Cerebellar cortex (tissue), 1 donor: ENCODE measurements at regions not wholly inside any gene's neighbourhood (a gene's known extent, or its start where the extent isn't known, plus 50 kb on each side); places are given as distances from the start of the nearest gene placed in this dataset.

Source experiments
- DNase-seq: peaks from one replicate; pipeline ENCODE4 v3.0.0-alpha.2; 2015; ENCODE audit warnings: low spot score

DNA sequence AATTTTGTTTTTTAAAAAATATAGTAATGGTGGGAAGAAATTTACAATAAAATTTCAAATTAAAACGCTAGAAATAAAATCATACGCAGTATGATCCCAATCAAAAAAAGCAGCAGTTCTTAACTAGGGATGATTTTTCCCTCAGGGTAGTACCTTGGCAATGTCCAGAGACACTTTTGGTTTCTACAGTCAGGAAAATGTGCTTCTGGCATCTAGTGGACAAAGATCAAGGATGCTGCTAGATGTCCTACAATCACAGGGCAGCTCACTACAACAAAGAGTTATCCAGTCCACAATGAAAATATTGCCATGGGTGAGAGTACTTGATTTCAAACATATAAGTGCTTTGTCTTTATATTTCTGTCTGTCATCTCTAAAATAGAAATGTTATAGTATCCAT lies 400.2 kb upstream of the SGCD start:
- DNase-seq = no peak

DNA sequence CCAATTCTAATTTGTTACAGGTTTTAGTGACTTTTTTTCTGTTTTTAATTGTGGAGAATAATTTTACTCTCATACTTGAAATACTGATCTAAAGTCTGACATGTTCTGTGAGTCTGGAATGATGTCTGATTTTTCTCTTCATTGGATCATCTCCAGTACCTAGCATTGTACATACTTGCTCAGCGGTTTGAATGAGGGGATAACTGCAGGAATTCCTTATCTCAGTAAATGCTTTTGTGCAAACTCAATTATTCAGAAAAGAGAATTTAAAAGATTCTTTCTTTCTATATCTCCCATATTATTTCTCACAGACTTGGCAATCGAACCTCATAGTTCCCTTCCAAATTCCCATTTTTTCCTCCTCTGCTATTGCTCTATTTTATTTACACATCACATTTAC lies 397.9 kb upstream of the SGCD start:
- no peak for DNase-seq

DNA sequence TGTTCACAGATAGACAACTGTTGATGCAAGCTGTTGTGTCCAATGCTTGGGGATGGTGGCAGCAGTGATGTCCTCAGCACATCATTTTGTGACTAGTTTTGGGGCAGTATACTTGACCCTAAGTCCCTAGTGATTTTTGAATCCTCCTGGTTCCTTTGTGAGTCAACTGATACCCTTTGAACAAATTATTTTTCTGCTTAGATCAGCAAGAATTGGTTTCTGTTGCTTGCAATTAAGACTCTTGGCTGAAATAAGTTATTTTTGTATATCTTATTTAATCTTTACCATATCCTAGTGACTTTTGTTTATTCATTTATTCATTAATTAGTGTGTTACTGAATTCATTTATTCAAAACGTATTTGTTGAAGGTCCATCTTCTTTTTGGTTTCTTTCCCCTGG lies 392.0 kb upstream of the SGCD start:
- no peak for DNase-seq

DNA sequence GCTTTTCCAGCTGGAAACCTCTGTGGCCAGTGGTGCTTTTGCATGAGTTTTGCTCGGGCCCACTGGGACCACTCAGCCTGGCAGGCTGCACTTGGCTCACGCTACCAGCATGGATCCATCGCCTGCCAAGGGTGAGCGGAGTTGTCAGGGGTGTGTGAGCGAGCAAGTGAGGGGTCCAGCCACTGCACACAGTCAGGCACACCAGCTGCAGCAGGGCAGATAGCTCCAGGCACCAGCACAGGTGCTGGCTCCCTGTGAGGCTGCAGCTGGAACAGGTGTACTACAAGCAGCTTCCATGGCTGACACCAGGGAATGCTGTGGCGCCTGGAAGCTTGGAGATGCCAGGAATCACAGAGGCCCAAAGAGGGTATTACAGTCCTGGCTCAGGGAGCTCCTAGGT lies 391.2 kb upstream of the SGCD start:
- DNase-seq = no peak

DNA sequence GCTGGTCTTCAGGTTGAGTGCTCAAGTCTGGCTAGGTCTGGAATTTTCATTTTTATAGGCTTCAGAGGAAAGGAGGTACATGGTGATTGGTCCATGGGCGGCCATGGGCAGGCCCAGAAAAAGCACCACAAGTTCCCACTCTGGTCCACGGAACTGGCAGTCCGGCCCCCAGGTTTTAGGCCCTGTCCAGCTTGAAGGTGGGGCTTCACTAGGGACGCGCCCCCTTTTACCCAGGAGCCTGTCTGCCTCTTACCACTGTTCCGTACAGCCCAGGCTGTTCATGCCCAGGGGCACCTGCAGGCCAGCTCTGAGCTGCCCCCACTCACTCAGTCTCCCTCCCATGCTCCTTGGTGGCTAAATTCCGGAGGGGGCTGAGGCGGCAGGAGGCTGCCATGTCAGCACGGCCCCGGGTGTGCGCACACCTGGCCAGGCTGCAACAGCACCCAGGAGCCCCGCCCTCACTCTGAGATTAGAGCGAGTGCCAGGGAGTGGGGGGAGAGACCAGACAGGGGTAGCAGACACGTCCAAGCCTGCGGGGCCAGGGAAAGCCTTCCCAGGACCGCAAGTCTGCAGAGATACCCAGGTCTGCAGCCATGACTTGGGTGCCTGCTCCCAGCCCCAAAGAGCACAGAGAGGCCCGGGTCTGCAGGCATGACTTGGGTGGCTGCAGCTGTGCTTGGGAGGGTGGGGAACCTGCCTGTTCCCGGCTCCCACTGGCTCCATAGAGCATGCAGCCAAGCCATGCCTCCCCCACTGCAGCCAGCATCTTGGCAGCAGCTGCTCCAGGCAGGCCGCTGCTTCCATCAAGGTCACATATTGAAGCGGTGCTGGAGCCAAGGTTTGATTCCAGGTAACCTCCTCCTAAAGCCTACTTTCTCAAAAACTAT lies 390.2 kb upstream of the SGCD start:
- no peak for DNase-seq

DNA sequence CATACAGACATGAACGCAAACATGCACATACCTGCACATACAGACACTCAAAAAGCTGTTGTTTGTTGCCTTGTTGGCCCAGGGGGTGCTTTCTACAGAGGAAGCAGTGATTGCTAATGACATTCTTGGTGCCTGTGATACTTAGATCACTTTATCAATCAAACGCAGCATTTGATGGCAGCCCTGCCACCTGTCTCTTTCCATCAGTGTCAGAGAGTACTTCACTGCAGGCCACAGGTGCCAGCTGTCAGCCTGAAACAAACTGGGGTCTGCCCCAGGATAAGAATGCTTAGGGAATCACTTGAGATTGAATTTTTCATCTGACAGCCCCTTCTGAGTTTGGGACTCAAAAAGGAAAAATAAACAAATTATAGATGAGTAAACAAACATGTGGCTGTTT lies 388.9 kb upstream of the SGCD start:
- DNase-seq = no peak

DNA sequence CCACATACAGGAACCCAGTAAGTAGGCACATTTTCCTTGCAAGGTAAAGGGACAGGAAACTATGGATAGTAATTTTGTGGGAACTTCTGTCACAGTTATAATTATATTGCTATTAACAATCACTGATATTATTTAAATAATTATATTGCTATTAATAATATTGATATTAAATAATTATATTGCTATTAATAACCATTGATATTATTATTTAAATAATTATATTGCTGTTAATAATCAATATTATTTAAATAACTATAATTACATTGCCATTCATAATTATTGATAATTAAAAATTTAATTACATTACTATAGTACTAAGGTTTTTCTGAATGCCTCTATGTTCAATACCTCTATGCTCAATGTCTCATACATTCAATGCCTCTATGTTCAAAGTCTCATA lies 385.6 kb upstream of the SGCD start:
- no peak for DNase-seq

DNA sequence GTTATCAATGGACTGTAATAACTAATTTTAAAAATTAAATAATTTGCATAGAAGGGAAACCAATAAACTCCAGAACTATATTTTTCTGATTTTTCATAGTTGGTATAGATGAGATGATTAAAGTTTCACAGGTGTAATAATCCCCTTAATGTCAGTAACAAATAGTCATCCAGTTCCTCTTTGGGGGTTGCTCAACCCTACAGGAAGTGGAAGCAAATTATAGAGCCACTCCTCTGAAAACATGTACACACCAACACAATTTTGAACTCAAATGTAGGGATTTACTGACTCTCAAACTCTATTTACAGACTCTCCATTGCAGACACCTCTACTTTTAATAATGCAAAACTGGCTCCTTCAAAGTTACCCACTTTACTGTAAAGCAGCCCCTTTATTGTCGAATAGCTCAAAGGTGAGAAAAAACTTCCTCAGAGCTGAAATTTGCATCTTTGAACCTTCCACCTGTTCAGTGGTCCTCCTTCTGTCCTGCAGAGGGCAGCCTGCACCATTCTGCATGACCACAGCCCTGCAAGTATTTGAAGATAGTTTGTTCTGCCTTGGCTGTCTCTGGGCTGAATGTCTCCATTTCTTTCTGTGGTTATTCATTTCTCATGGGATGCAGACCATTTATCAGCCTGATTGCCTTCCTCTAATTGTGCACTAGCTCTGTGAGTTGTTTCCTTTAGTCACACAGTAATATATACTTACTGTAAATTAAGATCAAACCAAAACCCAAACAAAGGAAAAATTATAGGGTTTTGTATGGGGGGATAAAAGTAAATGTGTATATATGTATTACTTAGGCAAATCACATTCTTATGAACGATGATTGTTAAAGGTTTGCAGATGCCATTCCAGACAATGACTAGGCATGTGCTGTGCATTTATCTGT lies 383.2 kb upstream of the SGCD start:
- DNase-seq = peak; percentile 39

DNA sequence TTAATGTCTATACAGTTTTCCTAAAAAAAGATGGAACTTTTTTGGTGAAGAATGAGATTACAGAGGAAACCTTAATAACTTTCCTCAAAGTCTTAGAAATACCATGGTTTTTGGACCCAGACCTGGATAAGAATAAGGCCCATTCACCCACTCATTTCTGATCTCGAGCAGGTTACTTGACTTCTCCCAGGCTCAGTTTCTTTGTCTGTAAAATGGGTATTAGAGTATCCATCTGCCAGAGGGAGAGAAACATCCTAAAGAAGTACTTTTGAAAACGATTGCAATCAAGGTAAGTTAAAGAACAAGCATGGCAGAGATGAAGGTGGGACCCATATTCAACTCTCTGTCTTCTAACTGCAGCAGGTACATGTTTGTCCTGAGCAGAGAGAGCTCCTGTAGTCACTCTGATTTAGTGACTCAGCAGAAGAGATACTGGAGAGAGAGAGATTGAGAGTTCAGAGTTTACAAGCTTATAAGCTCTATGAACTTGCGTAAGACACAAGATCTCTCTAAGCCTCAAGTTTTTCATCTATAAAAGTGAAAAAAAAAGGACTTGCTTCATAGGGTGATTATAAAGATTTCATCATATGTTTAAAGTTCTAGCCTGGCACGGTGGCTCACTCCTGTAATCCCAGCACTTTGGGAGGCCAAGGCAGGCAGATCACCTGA lies 379.4 kb upstream of the SGCD start:
- DNase-seq = no peak

DNA sequence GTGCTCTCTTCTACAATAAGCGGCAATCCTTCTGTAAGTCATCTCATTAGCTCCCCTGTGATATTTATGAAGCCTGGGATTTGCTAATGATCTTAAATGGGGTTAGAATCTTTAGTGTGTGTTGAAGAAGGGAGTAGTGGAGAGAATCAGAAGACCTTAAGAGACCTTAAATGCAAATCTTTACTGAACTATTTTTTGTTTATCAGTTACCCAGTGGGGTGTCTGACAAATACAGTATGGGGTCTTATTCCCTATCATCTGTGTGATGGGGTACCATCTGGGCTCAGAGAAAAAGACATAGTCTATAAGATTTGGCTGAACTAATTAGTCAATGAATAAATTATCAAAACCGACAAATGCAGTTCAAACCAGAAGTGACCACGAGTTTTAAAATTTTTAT lies 378.4 kb upstream of the SGCD start:
- DNase-seq = no peak

DNA sequence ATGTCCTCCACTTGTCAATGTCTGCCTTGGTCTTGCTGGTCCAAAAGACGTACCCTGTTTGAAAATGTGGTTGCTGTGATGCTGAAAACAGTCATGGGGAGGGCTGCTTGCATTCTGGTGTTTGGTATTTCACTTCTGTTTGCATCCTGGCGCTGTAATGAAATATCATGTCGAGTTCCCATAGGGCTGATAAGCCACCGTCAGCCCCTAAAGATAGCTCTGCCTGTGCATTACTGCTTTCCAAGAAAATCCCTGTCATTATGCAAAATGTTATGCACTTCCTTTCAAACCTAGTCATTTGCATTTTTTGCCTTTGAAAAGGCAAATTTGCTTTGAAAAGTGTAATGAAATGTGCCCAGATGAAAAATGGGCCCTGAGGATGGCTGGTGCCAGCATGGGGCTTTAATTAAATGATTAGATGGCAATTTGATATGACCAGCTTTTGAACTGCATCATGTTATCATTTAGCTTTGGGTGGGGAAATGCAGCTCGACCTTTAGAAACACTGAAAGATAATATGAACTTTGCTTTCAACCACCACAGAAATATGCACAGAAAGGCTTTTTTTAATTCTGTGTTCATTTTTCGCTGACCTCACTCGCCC lies 374.4 kb upstream of the SGCD start:
- DNase-seq = no peak

DNA sequence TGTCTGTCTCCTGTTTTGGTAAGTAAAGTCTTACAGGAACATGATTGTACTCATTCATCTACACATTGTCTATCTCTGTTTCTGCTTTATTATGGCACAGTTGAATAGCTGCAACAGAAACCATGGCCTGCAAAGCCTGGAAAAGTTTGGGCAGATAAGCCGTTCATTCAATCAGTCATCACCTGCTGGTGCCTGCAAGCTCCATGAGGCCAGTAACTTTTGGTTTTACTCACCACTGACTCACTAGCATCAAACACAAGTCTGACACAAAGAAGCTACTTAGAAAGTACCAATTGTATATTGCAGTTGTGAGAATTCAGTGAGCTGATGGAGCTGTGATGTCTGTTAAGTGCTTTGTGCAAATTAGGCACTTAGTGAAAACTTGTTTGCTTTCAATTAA lies 373.6 kb upstream of the SGCD start:
- DNase-seq = no peak

DNA sequence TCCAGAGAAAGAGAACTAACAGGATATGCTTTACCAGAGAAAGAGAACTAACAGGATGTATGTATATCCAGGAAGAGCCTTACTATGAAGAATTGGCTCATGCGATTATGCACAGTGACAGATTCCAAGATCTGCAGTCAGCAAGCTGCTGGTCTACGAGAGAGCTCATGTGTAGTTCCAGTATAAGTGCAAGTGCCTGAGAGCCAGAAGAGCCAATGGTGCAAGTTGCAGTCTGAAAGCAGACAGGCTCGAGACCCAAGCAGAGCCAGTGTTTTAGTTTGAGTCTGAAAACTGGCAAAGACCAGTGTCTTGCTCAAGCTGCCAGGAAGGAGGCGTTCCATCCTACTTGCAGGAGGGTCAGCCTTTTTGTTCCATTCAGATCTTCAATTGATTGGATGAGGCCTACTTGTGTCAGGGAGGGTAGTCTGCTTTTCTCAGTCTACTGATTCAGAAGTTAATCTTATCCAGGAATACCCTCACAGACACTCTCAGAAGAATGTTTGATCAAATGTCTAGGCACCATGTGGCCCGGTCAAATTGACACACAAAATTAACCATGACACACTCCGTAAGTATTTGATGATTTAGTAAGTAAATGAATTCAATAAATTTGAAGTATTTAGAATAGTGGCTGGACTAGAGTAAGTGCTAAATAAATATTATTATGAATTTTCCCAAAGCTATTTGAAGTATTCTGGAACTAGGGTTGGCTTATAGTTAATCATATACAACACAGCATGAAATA lies 372.1 kb upstream of the SGCD start:
- no peak for DNase-seq

DNA sequence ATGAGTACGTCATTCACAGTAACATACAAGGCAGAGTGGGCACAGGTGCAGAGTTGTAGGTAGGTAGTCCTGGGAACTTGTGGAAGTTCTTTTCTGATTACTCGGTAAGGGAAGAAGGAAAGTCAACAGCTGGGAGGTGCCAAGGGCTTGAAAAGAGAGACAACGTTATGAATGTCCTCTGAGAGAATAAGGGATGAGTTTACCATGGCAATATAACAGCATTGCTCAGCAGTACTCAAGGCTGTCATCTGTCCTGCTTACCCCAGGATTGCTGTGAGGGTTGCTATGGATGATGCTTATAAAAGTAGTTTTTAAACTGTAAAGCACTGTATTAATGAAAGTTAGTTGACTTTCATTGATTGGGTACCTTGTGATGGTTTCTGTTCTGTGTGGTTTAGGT lies 369.1 kb upstream of the SGCD start:
- no peak for DNase-seq

DNA sequence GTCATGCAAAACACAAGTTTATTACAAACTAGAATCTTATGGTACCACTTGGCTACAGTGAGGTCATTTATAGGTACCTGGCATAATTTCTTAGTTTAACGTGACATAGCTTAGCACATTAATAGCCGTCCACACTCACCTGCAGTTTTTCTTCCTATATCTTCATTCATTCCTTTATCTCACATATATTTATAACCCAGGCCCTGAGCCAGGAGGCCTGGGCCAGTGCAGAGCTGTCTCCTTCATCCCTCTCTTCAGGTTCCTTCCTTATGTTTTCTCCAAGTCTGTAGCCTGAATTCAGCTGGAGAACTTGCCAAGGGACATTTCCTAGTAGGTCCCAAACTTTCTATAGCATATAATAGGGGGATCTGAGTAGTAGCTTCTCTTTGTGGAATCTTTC lies 367.9 kb upstream of the SGCD start:
- no peak for DNase-seq

DNA sequence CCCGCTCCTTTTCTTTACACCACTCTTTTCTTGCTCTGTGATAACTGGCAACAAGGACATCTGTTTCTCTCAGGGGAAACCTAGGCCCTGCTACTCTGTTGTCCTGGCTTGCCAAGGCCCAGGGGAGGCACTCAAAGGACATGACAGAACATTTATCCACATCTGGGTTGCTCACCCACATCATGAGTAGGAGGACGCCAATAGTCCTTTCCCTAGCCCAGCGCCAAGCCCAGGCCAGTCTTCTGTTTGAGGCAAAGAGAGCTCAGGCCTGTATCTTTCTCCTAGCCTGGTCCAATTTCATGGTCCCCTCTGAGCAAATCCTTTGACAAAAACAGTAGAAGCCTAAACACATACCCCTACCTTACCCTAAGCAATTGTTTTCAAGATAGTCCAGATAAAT lies 366.8 kb upstream of the SGCD start:
- DNase-seq = no peak

DNA sequence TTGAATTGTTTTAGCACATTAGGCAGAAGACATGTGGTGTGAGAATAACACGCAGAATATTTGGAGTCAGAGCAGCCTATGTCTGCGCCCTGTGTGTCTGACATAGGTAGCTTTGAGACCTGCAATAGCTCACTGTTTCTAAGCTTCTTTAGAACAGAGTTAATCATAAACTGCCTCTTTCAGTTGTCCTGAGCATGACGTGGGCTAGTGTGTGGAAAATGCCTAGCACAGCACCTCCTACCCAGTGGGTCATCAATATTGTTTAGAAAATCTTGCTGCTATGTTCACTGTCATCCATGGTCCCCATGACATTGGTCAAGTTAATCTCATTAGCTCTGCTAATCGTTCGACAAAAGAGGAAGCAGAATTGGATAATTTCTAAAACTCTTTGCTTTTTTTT lies 357.4 kb upstream of the SGCD start:
- DNase-seq = no peak

DNA sequence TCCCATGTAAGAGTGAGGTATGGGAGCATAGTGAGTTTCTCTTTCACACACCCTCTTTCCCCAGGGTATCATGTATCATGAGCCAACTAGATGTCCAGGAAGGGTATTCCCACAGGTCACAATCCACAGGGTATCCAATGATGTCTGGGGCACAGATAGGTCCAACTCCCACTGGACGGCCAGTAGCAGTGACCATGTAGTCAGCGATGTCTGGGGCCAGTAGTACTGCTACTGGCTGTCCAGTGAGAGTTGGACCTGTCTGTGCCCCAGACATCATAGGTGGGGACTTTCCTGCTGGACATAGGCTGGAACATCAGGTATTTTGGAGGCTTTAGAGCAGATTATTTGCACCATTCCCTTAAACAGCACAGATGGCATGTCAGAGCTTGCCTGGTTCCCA lies 352.6 kb upstream of the SGCD start:
- no peak for DNase-seq

DNA sequence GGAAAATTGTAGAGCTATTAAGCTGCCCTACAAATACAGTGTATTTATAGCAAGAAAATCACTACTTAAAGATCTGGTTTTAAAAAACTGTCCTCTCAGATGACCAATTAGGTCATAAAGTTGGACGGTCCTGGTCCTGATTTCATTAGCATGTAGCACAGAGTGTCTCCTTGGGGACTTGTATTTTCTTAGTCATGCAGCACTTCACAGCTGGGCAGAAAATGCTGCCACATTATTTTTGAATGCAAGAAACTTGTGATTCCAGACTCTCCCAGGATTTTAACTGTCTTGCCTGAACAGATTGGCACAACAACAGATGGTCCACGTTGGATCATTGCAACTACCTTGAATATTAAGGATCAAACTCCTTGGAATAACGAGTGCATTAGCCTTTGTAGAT lies 348.1 kb upstream of the SGCD start:
- no peak for DNase-seq

DNA sequence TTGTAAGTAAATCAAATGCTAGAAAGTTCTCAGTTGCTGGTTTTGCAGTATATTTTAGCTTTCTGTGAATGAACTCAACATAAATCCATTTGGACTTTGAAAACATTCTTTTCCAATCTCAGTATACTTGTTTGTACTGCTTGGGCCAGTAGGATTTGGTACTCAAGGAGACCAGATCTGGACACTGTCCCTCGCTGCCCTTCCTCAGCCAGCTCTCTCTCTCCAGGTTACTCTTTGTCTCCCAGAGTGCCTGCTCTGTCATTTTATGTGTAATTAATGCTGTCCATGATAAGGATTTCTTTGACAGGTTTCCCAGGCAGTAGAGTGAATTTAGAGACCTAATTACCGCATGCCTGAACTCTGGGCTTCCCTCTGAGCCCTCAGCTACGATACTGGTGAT lies 344.6 kb upstream of the SGCD start:
- no peak for DNase-seq

DNA sequence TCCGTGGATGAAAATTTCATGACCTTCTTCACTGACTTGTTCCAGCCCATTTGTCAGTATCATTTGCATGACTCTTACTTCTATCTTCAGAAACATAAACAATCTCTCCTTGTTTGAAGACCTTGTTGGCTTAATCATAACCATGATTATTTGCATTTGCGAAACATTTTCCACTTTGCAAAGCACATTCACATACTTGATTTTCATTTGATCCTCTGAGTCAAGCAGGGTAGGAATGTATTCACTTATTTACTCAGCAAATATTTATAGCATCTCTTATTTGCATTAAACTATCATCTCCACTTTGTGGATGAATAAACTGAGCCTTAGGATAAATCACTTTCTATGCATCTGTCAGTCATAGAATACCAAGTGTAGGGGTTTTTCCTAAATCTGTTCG lies 343.0 kb upstream of the SGCD start:
- DNase-seq = no peak
